A549 (cell line): ENCODE measurements at regions not wholly inside any gene's neighbourhood (a gene's known extent, or its start where the extent isn't known, plus 50 kb on each side); places are given as distances from the start of the nearest gene placed in this dataset.
A peak's percentile ranks its signal among the peaks of the same experiment; 100 is the strongest.
"Not testable (repeated sequence)": the region's sequence is repeated elsewhere in the genome, so short reads cannot be mapped to it uniquely, and the experiment has no call there.

Experiments
- ATAC-seq, 2 experiments: fragments of 200-7000 bp in 1 of 2; fragments of >200 bp in 1 of 2; cut with Nextera tagmentation in 1 of 2; cut with Tn5 transposase in 1 of 2; 3 replicates each; pipeline versions ENCODE4 v1.8.0 to v1.9.1; 2018 to 2020; ENCODE audit warnings: mild to moderate bottlenecking in 1 of 2, moderate library complexity in 1 of 2
- CTCF ChIA-PET: fragments of 300-600 bp; sonication (Branson Sonifier 250); formaldehyde crosslinking; extraction: SDS; loops from one replicate; lab custom pipeline; 2021; ENCODE audit warnings: antibody characterized with exemption, inconsistent platforms; lab: Yijun Ruan, JAX
- POLR2A ChIA-PET: fragments of 350-600 bp; formaldehyde crosslinking; extraction: SDS; loops from one replicate; lab custom pipeline; 2021; ENCODE audit warnings: antibody characterized with exemption, inconsistent platforms; lab: Yijun Ruan, JAX
- DNase-seq, 2 experiments: peaks; one replicate each; pipeline versions ENCODE4 v3.0.0 to v3.0.0-alpha.2; 2011 to 2016; ENCODE audit warnings: low read depth in 1 of 2, low spot score in 1 of 2
- FAIRE-seq: peaks from 2 replicates; lab custom pipeline; 2011; peaks lifted over from hg19 to GRCh38; lab: Jason Lieb, UNC
- H3K27ac ChIP-seq, 2 experiments: fragments of >200 bp; sonication (Bioruptor Twin); formaldehyde crosslinking; 3 replicates each; pipeline ENCODE4 v1.5.1; 2016 to 2017
- H3K4me1 ChIP-seq: fragments of >200 bp; sonication (Bioruptor Twin); formaldehyde crosslinking; 3 replicates; pipeline ENCODE4 v1.6.1; 2016
- H3K4me2 ChIP-seq: fragments of >200 bp; sonication (Bioruptor Twin); formaldehyde crosslinking; 3 replicates; pipeline ENCODE4 v1.6.1; 2016
- H3K4me3 ChIP-seq: fragments of >200 bp; sonication (Bioruptor Twin); formaldehyde crosslinking; 3 replicates; pipeline ENCODE4 v1.5.1; 2016
- H3K9me3 ChIP-seq: fragments of >200 bp; sonication (Bioruptor Twin); formaldehyde crosslinking; 3 replicates; pipeline ENCODE4 v1.6.1; 2016
- ATOH8 ChIP-seq: fragments of 250-450 bp; sonication (Bioruptor Pico); IDR thresholded peaks from 2 replicates; pipeline ENCODE4 v1.5.0; 2020; ENCODE audit warnings: low read depth, mild to moderate bottlenecking, moderate library complexity
- CBX2 ChIP-seq: fragments of 200-600 bp; sonication (generic); IDR thresholded peaks from 2 replicates; pipeline ENCODE4 v1.6.1; 2016; ENCODE audit warnings: low read depth, mild to moderate bottlenecking, borderline replicate concordance
- CBX8 ChIP-seq: fragments of 200-600 bp; sonication (generic); IDR thresholded peaks from 2 replicates; pipeline ENCODE4 v1.6.1; 2016
- CHD4 ChIP-seq: fragments of 200-600 bp; sonication (generic); IDR thresholded peaks from 2 replicates; pipeline ENCODE4 v1.6.1; 2016; ENCODE audit warnings: antibody characterized with exemption, mild to moderate bottlenecking, borderline replicate concordance
- EHF ChIP-seq: fragments of 250-450 bp; sonication (Bioruptor Pico); IDR thresholded peaks from 2 replicates; pipeline ENCODE4 v1.5.0; 2020; ENCODE audit warnings: mild to moderate bottlenecking
- ELK1 ChIP-seq: fragments of 150-350 bp; IDR thresholded peaks from 2 replicates; pipeline ENCODE4 v1.6.1; 2014; ENCODE audit warnings: low read depth, mild to moderate bottlenecking, low read length
- HDAC2 ChIP-seq: fragments of 200-600 bp; sonication (generic); IDR thresholded peaks from 2 replicates; pipeline ENCODE4 v1.6.1; 2016
- HES2 ChIP-seq: fragments of >200 bp; sonication (Bioruptor Twin); formaldehyde crosslinking; IDR thresholded peaks from 2 replicates; pipeline ENCODE4 v1.6.1; 2016
- HEYL ChIP-seq: fragments of 250-450 bp; sonication (Bioruptor Pico); IDR thresholded peaks from 2 replicates; pipeline ENCODE4 v1.8.0; 2021; ENCODE audit warnings: mild to moderate bottlenecking, moderate library complexity
- HOXA7 ChIP-seq: fragments of 250-450 bp; sonication (Bioruptor Pico); IDR thresholded peaks from 2 replicates; pipeline ENCODE4 v1.5.0; 2020; ENCODE audit warnings: mild to moderate bottlenecking, moderate library complexity
- JUNB ChIP-seq: fragments of >200 bp; sonication (Bioruptor Twin); formaldehyde crosslinking; IDR thresholded peaks from 2 replicates; pipeline ENCODE4 v1.6.1; 2016
- KDM5A ChIP-seq: fragments of 200-600 bp; sonication (generic); IDR thresholded peaks from 2 replicates; pipeline ENCODE4 v1.6.1; 2016; ENCODE audit warnings: antibody characterized with exemption, mild to moderate bottlenecking
- MAFK ChIP-seq: fragments of 450-650 bp; IDR thresholded peaks from 2 replicates; pipeline ENCODE4 v1.6.1; 2014; ENCODE audit not compliant: partially characterized antibody
- MAX ChIP-seq: IDR thresholded peaks from 2 replicates; pipeline ENCODE4 v1.6.1; 2012
- MYC ChIP-seq: IDR thresholded peaks from 2 replicates; pipeline ENCODE4 v1.6.1; 2012; ENCODE audit warnings: mild to moderate bottlenecking, inconsistent platforms, low read length, improper control_type of control experiment, borderline replicate concordance
- PHF8 ChIP-seq: fragments of 200-600 bp; sonication (generic); IDR thresholded peaks from 2 replicates; pipeline ENCODE4 v1.6.1; 2016; ENCODE audit warnings: low read depth, mild to moderate bottlenecking, antibody characterized with exemption, moderate library complexity, borderline replicate concordance
- POLR2AphosphoS2 ChIP-seq: conservative IDR thresholded peaks from 2 replicates; pipeline ENCODE4 v1.6.1; 2012; ENCODE audit warnings: low read length, improper control_type of control experiment, inconsistent platforms
- RAD21 ChIP-seq, 2 experiments: fragments of >200 bp in 1 of 2; sonication (Bioruptor Twin) in 1 of 2; formaldehyde crosslinking in 1 of 2; IDR thresholded peaks in 1 of 2; conservative IDR thresholded peaks in 1 of 2; 2 replicates in 1 of 2; 3 replicates in 1 of 2; pipeline ENCODE4 v1.6.1; 2012 to 2018; ENCODE audit warnings: inconsistent platforms in 1 of 2
- RNF2 ChIP-seq: fragments of 200-600 bp; sonication (generic); IDR thresholded peaks from 2 replicates; pipeline ENCODE4 v1.6.1; 2016; ENCODE audit warnings: low read depth, mild to moderate bottlenecking, antibody characterized with exemption, moderate library complexity, borderline replicate concordance
- SMC3 ChIP-seq: fragments of >200 bp; sonication (Bioruptor Twin); formaldehyde crosslinking; IDR thresholded peaks from 3 replicates; pipeline ENCODE4 v1.6.1; 2018; ENCODE audit warnings: inconsistent platforms
- TFCP2L1 ChIP-seq: fragments of 250-450 bp; sonication (Bioruptor Pico); IDR thresholded peaks from 2 replicates; pipeline ENCODE4 v1.5.0; 2021; ENCODE audit warnings: mild to moderate bottlenecking
- ZNF302 ChIP-seq: fragments of 250-450 bp; sonication (Bioruptor Pico); IDR thresholded peaks from 2 replicates; pipeline ENCODE4 v1.9.0; 2021; ENCODE audit warnings: inconsistent platforms, mild to moderate bottlenecking, moderate library complexity
- WGBS: methylation state at CpG from one replicate; pipeline ENCODE4 v1.1.6; 2017; ENCODE audit errors: missing lambda C conversion rate; 5-methylcytosine and 5-hydroxymethylcytosine counted together
- TF ChIP-seq, protein P1 (sequence below): IDR thresholded peaks from 2 replicates; pipeline ENCODE4 v1.6.1; 2012; ENCODE audit warnings: low read depth, borderline replicate concordance

- Histone ChIP-seq H3K9me3 (no peaks in the 10 kb centered on the region), H3K4me2 (no peak overlapping the region), H3K27ac (no peak overlapping the region), H3K4me3 (no peak overlapping the region), H3K4me1 (no peaks in the 10 kb centered on the region)
- ATAC-seq (peak; percentile 60 to 62; a peak in 3 of 6 replicates), DNase-seq (no peak), FAIRE-seq (no peak)
- WGBS: 0% methylated on average over 5 of the region's 14 CpGs
- TF ChIP-seq POLR2AphosphoS2: no peak
- TF ChIP-seq, protein P1, sequence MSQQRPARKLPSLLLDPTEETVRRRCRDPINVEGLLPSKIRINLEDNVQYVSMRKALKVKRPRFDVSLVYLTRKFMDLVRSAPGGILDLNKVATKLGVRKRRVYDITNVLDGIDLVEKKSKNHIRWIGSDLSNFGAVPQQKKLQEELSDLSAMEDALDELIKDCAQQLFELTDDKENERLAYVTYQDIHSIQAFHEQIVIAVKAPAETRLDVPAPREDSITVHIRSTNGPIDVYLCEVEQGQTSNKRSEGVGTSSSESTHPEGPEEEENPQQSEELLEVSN: no peak
- no peak for TF ChIP-seq MYC
- no peak for TF ChIP-seq EHF (CRISPR knock-in tag)
- TF ChIP-seq MAFK: no peak
- no peak for TF ChIP-seq ZNF302 (CRISPR knock-in tag)
- no peak for TF ChIP-seq HDAC2
- no peak for TF ChIP-seq PHF8
- TF ChIP-seq JUNB: no peak
- TF ChIP-seq HOXA7 (CRISPR knock-in tag): no peak
- no peak for TF ChIP-seq MAX
- no peak for TF ChIP-seq TFCP2L1 (CRISPR knock-in tag)
- no peak for TF ChIP-seq SMC3
- TF ChIP-seq CBX2: no peak
- TF ChIP-seq ELK1: no peak
- no peak for TF ChIP-seq RNF2
- no peak for TF ChIP-seq ATOH8 (CRISPR knock-in tag)
- ChIA-PET POLR2A (no interaction called here), CTCF (interaction anchor here (1.6 kb wide), 1 partner anchor 8 kb away, joined by 3 read pairs; no protein-coding TSS in a partner anchor)
Measured at GRCh38 chr10:122777515-122778059, 68.1 kb downstream of the CUZD1 start.

- no peak overlapping the region for H3K4me3 ChIP-seq
- FAIRE-seq: no peak
- 2% methylated on average over 2 of the region's 2 CpGs for WGBS
- no peak for ATAC-seq
- TF ChIP-seq HEYL (CRISPR knock-in tag): no peak
- TF ChIP-seq HOXA7 (CRISPR knock-in tag): no peak
- no peak for TF ChIP-seq CBX8
- no peak for TF ChIP-seq JUNB
- TF ChIP-seq MYC: no peak
- TF ChIP-seq CHD4: no peak
- TF ChIP-seq RAD21 (conservative IDR thresholded peaks at IDR 0.05 in 1 of 2, IDR thresholded peaks at IDR 0.05 in 1 of 2): no peak
- no peak for TF ChIP-seq KDM5A
- TF ChIP-seq HES2: no peak
- TF ChIP-seq, all 56 proteins: peak for 0
- POLR2A ChIA-PET: no interaction called here
- H3K9me3 ChIP-seq: no peaks in the 10 kb centered on the region
- DNase-seq: no peak
- no peaks in the 10 kb centered on the region for H3K4me1 ChIP-seq
- CTCF ChIA-PET: no interaction called here
- no peak overlapping the region for H3K27ac ChIP-seq
- H3K4me2 ChIP-seq: no peak overlapping the region
Measured at GRCh38 chr10:122774231-122774630, 71.4 kb downstream of the CUZD1 start.

DNA sequence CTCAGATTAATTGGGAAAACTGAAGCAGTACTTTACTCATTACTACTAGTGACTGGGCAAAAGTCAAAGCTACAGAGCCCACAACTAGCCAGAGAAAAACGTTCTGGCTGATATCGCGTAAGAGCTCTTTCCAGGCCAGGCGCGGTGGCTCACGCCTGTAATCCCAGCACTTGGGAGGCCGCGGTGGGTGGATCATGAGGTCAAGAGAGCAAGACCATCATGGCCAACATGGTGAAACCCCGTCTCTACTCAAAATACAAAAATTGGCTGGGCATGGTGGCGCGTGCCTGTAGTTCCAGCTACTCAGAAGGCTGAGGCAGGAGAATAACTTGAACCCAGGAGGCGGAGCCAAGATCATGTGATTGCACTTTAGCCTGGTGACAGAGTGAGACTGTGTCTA is 71.8 kb upstream of the C10orf120 start:
- CTCF ChIA-PET, H3K27ac ChIP-seq, FAIRE-seq, H3K4me1 ChIP-seq, ATAC-seq, H3K4me3 ChIP-seq, DNase-seq, H3K9me3 ChIP-seq, POLR2A ChIA-PET, H3K4me2 ChIP-seq: not testable (repeated sequence)
- 68% methylated on average over 12 of the region's 12 CpGs for WGBS
